SH-SY5Y (cell line): ENCODE measurements at regions not wholly inside any gene's neighbourhood (a gene's known extent, or its start where the extent isn't known, plus 50 kb on each side); places are given as distances from the start of the nearest gene placed in this dataset.

ENCODE experiments used
- GATA2 ChIP-seq: IDR thresholded peaks from 2 replicates; pipeline ENCODE4 v1.6.1; 2011; ENCODE audit warnings: mild to moderate bottlenecking, low read depth, low read length
- GATA3 ChIP-seq: IDR thresholded peaks from 2 replicates; pipeline ENCODE4 v1.6.1; 2011; ENCODE audit warnings: low read depth, mild to moderate bottlenecking, low read length, moderate library complexity

GRCh38 chr19:32053376-32053775 is 292.0 kb upstream of the ZNF507 start:
- TF ChIP-seq GATA2, result no peak
- TF ChIP-seq GATA3, result no peak
